Coronary artery (tissue), 2 donors: ENCODE measurements at regions not wholly inside any gene's neighbourhood (a gene's known extent, or its start where the extent isn't known, plus 50 kb on each side); places are given as distances from the start of the nearest gene placed in this dataset.
"Not testable (repeated sequence)": the region's sequence is repeated elsewhere in the genome, so short reads cannot be mapped to it uniquely, and the experiment has no call there.

ENCODE experiments used
- DNase-seq: peaks from one replicate; pipeline ENCODE4 v3.0.0-alpha.2; 2017; ENCODE audit warnings: low spot score
- H3K27ac ChIP-seq, 2 donors: fragments of 200-600 bp; sonication (generic); one replicate each; pipeline ENCODE4 v1.5.1; 2016 to 2019
- H3K4me3 ChIP-seq: fragments of 200-600 bp; sonication (generic); 2 replicates; pipeline ENCODE4 v1.5.1; 2016; ENCODE audit warnings: mild to moderate bottlenecking, moderate library complexity
- CTCF ChIP-seq: fragments of 200-600 bp; sonication (generic); IDR thresholded peaks from one replicate; pipeline ENCODE4 v1.5.1; 2019; ENCODE audit warnings: antibody characterized with exemption

GRCh38 chr1:148292915-148293314, 140.8 kb upstream of the NBPF11 start:
- no peak overlapping the region for H3K4me3 ChIP-seq
- TF ChIP-seq CTCF: no peak
- DNase-seq: no peak
- no peak overlapping the region for H3K27ac ChIP-seq

GRCh38 chr1:148290881-148291280, 138.8 kb upstream of the NBPF11 start:
- TF ChIP-seq CTCF: no peak
- DNase-seq: no peak
- no peak overlapping the region for H3K4me3 ChIP-seq
- no peak overlapping the region for H3K27ac ChIP-seq

GRCh38 chr1:148289647-148290046, 137.6 kb upstream of the NBPF11 start:
- Histone ChIP-seq H3K27ac (no peak overlapping the region), H3K4me3 (no peak overlapping the region)
- DNase-seq: no peak
- TF ChIP-seq CTCF: no peak

GRCh38 chr1:148285946-148286345, 133.9 kb upstream of the NBPF11 start:
- not testable (repeated sequence) for H3K27ac ChIP-seq, H3K4me3 ChIP-seq

GRCh38 chr1:148280831-148281572, 128.9 kb upstream of the NBPF11 start:
- H3K27ac ChIP-seq: not testable (repeated sequence)

More at GRCh38 chr1:148285946-148286345, 133.9 kb upstream of the NBPF11 start:
- not testable (repeated sequence) for DNase-seq

GRCh38 chr1:148279002-148279542, 127.0 kb upstream of the NBPF11 start:
- H3K4me3 ChIP-seq, DNase-seq, H3K27ac ChIP-seq: not testable (repeated sequence)

More at GRCh38 chr1:148280831-148281572, 128.9 kb upstream of the NBPF11 start:
- DNase-seq: not testable (repeated sequence)
- H3K4me3 ChIP-seq: peak overlapping the region; percentile 36

- H3K4me3 ChIP-seq, H3K27ac ChIP-seq, DNase-seq: not testable (repeated sequence)
Observed at GRCh38 chr1:148277865-148278279, 125.8 kb upstream of the NBPF11 start.

- H3K27ac ChIP-seq, H3K4me3 ChIP-seq, DNase-seq: not testable (repeated sequence)
Observed at GRCh38 chr1:148267066-148267465, 115.0 kb upstream of the NBPF11 start.

GRCh38 chr1:148264374-148265276, 112.5 kb upstream of the NBPF11 start:
- no peak overlapping the region for H3K27ac ChIP-seq
- no peak for DNase-seq
- no peak for TF ChIP-seq CTCF
- H3K4me3 ChIP-seq: peak overlapping the region; percentile 79
